B cell (primary cell): ENCODE measurements at regions not wholly inside any gene's neighbourhood (a gene's known extent, or its start where the extent isn't known, plus 50 kb on each side); places are given as distances from the start of the nearest gene placed in this dataset.

Experiments
- ATAC-seq: fragments of 200-7000 bp; cut with Tn5 transposase; one replicate; pipeline ENCODE4 v1.10.0; 2021; ENCODE audit warnings: low read depth, mild to moderate bottlenecking, moderate number of reproducible peaks, moderate library complexity
- CTCF ChIA-PET: fragments of 350-600 bp; sonication (Branson Sonifier 250); formaldehyde crosslinking; loops from one replicate; lab custom pipeline; 2021; ENCODE audit warnings: antibody characterized with exemption, inconsistent platforms; lab: Charles Lee
- POLR2A ChIA-PET: fragments of 350-600 bp; sonication (Branson Sonifier 250); formaldehyde crosslinking; loops from one replicate; lab custom pipeline; 2021; ENCODE audit warnings: antibody characterized with exemption; lab: Charles Lee
- DNase-seq: peaks from one replicate; pipeline ENCODE4 v3.0.0; 2013
- H2AFZ ChIP-seq: 2 replicates; pipeline ENCODE4 v1.6.1; 2012; ENCODE audit warnings: mild to moderate bottlenecking, low read depth, low read length; ENCODE audit not compliant: insufficient read depth, poor library complexity, severe bottlenecking
- H3K27ac ChIP-seq, 2 donors: 1 replicate in 1 of 2; 2 replicates in 1 of 2; pipeline ENCODE4 v1.5.1; 2012 to 2013; ENCODE audit warnings: low read length in 2 of 2, mild to moderate bottlenecking in 2 of 2, moderate library complexity in 1 of 2
- H3K27me3 ChIP-seq, 4 experiments: fragments of 200-600 bp in 1 of 4; sonication (generic) in 1 of 4; replicated peaks in 1 of 4; 1 replicate in 2 of 4; 2 replicates in 2 of 4; pipeline versions ENCODE4 v1.6.1 to v1.7.0; 2013 to 2016; ENCODE audit warnings: low read length in 3 of 4, mild to moderate bottlenecking in 2 of 4, mixed read lengths in 1 of 4, moderate library complexity in 1 of 4; ENCODE audit not compliant: insufficient read depth in 4 of 4, control insufficient read depth in 3 of 4; ENCODE audit errors: control extremely low read depth in 1 of 4
- H3K36me3 ChIP-seq, 2 experiments: replicated peaks in 1 of 2; 1 replicate in 1 of 2; 2 replicates in 1 of 2; pipeline versions ENCODE4 v1.6.1 to v1.7.1; 2013; ENCODE audit warnings: low read length in 1 of 2; ENCODE audit not compliant: insufficient read depth in 2 of 2, control insufficient read depth in 1 of 2; ENCODE audit errors: control extremely low read depth in 1 of 2, extremely low read depth in 1 of 2
- H3K4me1 ChIP-seq, 2 donors: fragments of 200-600 bp in 1 of 2; sonication (generic) in 1 of 2; 1 replicate in 1 of 2; 2 replicates in 1 of 2; pipeline versions ENCODE4 v1.5.1 to v1.6.1; 2013 to 2017; ENCODE audit warnings: low read length in 2 of 2; ENCODE audit not compliant: control insufficient read depth in 2 of 2, insufficient read depth in 2 of 2
- H3K4me2 ChIP-seq: replicated peaks from 2 replicates; pipeline ENCODE3; 2012; ENCODE audit warnings: mild to moderate bottlenecking, low read depth, low read length; ENCODE audit not compliant: poor library complexity, severe bottlenecking
- H3K4me3 ChIP-seq, 5 experiments: fragments of 200-600 bp in 1 of 5; sonication (generic) in 1 of 5; 1 replicate in 3 of 5; 2 replicates in 2 of 5; pipeline versions ENCODE4 v1.5.1 to v1.7.0; 2011 to 2016; ENCODE audit warnings: low read length in 4 of 5, mild to moderate bottlenecking in 4 of 5, low read depth in 2 of 5, control low read depth in 1 of 5, moderate library complexity in 1 of 5; ENCODE audit not compliant: insufficient read depth in 1 of 5; ENCODE audit errors: control extremely low read depth in 1 of 5, extremely low read depth in 1 of 5
- H3K79me2 ChIP-seq: fragments of 200-600 bp; sonication (generic); one replicate; pipeline ENCODE4 v1.6.0; 2016; ENCODE audit warnings: low read length; ENCODE audit not compliant: control insufficient read depth, insufficient read depth
- H3K9ac ChIP-seq: fragments of 200-600 bp; sonication (generic); 2 replicates; pipeline ENCODE4 v1.6.1; 2017; ENCODE audit warnings: mild to moderate bottlenecking, low read length, moderate library complexity
- H3K9me3 ChIP-seq, 3 donors: one replicate each; pipeline versions ENCODE4 v1.6.1 to v1.7.1; 2013; ENCODE audit warnings: low read length in 2 of 3; ENCODE audit not compliant: control insufficient read depth in 2 of 3, insufficient read depth in 1 of 3; ENCODE audit errors: control extremely low read depth in 1 of 3
- H4K20me1 ChIP-seq: 2 replicates; pipeline ENCODE4 v1.6.0; 2012; ENCODE audit warnings: mild to moderate bottlenecking, low read length; ENCODE audit not compliant: insufficient read depth, control insufficient read depth, poor library complexity, severe bottlenecking
- H3K27ac Mint-ChIP-seq: one replicate; pipeline ENCODE4 v1.8.0; 2021; ENCODE audit warnings: mixed read lengths
- H3K27me3 Mint-ChIP-seq: one replicate; pipeline ENCODE4 v1.8.0; 2021; ENCODE audit warnings: mixed read lengths
- H3K4me1 Mint-ChIP-seq: one replicate; pipeline ENCODE4 v1.8.0; 2021; ENCODE audit warnings: mixed read lengths
- H3K4me3 Mint-ChIP-seq: one replicate; pipeline ENCODE4 v1.8.0; 2021; ENCODE audit warnings: mixed read lengths
- H3K9me3 Mint-ChIP-seq: one replicate; pipeline ENCODE4 v1.8.0; 2022; ENCODE audit warnings: mixed read lengths; ENCODE audit not compliant: insufficient read depth
- EZH2 ChIP-seq: IDR thresholded peaks from 2 replicates; pipeline ENCODE4 v1.6.1; 2012; ENCODE audit warnings: borderline replicate concordance, low read depth, mild to moderate bottlenecking, moderate library complexity, low read length; ENCODE audit not compliant: insufficient read depth, poor library complexity, severe bottlenecking
- WGBS: methylation state at CpG from one replicate; pipeline ENCODE4 v1.1.5; 2013; ENCODE audit warnings: missing lambda C conversion rate; ENCODE audit not compliant: insufficient coverage; 5-methylcytosine and 5-hydroxymethylcytosine counted together
- intact Hi-C: fragments of 100-400 bp; cut with micrococcal nuclease; formaldehyde crosslinking; loops from one replicate; pipeline ENCODE4 v1.10.0; 2022
- TF ChIP-seq, protein P1 (sequence below): fragments of 200-600 bp; IDR thresholded peaks from one replicate; pipeline ENCODE4 v1.8.0; 2022; ENCODE audit warnings: antibody characterized with exemption, mild to moderate bottlenecking

DNA sequence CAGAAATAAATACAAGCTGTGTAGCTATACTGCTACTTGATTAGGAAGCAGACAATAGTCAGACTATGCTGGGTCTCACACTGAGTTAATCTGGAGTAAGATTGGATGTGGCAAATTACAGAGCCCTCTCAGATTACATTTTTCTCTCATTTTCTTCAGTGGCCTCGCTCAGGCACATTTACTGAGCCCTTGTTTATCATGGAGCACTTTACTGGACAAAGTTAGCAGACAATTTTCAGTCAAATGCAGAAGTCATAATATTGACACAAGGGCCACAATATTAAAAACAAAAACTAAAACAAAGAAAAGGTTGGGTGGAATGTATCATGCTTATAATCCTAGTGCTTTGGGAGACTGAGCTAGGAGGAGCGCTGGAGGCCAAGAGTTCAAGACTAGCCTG, 95.0 kb upstream of the MAP3K7 start:
- Histone ChIP-seq H3K27ac (no peak overlapping the region), H3K9ac (no peak overlapping the region), H3K79me2 (no peaks in the 10 kb centered on the region), H3K4me2 (no peak overlapping the region), H3K36me3 (no peaks in the 10 kb centered on the region), H3K4me3 (no peak overlapping the region), H3K9me3 (no peaks in the 10 kb centered on the region), H2AFZ (no peak overlapping the region), H3K27me3 (peaks cover 0 to 5% (median 3%) of the 10 kb centered on the region in 4 experiments), H3K4me1 (no peaks in the 10 kb centered on the region), H4K20me1 (no peaks in the 10 kb centered on the region)
- TF ChIP-seq EZH2, result no peak
- TF ChIP-seq, protein P1, sequence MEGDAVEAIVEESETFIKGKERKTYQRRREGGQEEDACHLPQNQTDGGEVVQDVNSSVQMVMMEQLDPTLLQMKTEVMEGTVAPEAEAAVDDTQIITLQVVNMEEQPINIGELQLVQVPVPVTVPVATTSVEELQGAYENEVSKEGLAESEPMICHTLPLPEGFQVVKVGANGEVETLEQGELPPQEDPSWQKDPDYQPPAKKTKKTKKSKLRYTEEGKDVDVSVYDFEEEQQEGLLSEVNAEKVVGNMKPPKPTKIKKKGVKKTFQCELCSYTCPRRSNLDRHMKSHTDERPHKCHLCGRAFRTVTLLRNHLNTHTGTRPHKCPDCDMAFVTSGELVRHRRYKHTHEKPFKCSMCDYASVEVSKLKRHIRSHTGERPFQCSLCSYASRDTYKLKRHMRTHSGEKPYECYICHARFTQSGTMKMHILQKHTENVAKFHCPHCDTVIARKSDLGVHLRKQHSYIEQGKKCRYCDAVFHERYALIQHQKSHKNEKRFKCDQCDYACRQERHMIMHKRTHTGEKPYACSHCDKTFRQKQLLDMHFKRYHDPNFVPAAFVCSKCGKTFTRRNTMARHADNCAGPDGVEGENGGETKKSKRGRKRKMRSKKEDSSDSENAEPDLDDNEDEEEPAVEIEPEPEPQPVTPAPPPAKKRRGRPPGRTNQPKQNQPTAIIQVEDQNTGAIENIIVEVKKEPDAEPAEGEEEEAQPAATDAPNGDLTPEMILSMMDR, result no peak
- Mint-ChIP-seq H3K4me1 (no peaks in the 10 kb centered on the region), H3K4me3 (no peak overlapping the region), H3K27ac (no peak overlapping the region), H3K9me3 (no peaks in the 10 kb centered on the region), H3K27me3 (peaks cover 16% of the 10 kb centered on the region)
- WGBS, result 100% methylated on average over 1 of the region's 2 CpGs
- ChIA-PET POLR2A (no interaction called here), CTCF (no interaction called here)
- DNase-seq (no peak), ATAC-seq (no peak)
- intact Hi-C loops, result no loop called here

DNA sequence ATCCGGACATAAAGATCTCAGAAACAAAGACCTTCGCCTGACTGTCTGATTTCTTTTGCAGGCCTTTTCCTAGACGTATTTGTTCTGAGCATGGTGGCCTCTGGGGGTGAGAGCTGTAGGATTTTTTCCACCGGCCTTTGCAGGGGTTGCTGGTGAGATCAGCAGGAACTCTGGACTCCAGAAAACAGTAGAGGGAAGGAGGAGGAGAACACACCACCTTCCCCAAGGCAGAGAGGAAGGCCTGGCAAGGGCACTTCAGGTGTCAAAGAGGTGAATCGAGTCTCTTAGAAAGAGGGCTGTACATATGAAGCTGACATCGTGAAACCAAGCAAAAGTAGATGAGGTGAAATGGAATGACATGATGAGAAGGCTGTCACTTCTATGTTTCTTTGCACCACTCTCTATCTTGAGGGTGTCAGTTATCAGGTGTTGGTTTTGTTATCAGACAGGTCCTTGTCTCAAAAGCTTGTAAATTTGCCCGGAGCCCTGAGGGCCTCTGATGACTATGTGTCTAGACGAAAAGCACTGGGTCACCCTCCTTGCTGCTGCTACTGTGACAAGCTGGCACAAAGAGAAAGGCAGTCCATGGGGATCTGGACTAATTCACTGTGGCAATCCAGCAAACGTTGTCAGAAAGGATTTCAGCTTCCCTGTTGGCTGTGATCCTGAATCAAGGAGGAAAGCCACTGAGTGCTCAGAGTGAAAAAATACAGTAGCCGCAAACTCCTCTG, 91.3 kb upstream of the MAP3K7 start:
- Histone ChIP-seq H3K27ac (no peak overlapping the region), H3K4me1 (no peaks in the 10 kb centered on the region), H2AFZ (no peak overlapping the region), H3K9ac (no peak overlapping the region), H3K9me3 (no peaks in the 10 kb centered on the region), H3K27me3 (peaks cover 0 to 8% (median 2%) of the 10 kb centered on the region in 4 experiments), H3K4me2 (no peak overlapping the region), H3K36me3 (no peaks in the 10 kb centered on the region), H3K79me2 (no peaks in the 10 kb centered on the region), H4K20me1 (no peaks in the 10 kb centered on the region), H3K4me3 (no peak overlapping the region)
- intact Hi-C loops, result no loop called here
- DNase-seq (no peak), ATAC-seq (no peak)
- no peaks in the 10 kb centered on the region for H3K4me1 Mint-ChIP-seq
- H3K4me3 Mint-ChIP-seq, result no peak overlapping the region
- 92% methylated on average over 4 of the region's 10 CpGs for WGBS
- no peaks in the 10 kb centered on the region for H3K9me3 Mint-ChIP-seq
- ChIA-PET CTCF (no interaction called here), POLR2A (no interaction called here)
- peaks cover 14% of the 10 kb centered on the region for H3K27me3 Mint-ChIP-seq
- TF ChIP-seq EZH2, result no peak
- TF ChIP-seq, protein P1, result no peak
- no peak overlapping the region for H3K27ac Mint-ChIP-seq
